NOMO-1 treated with DMSO at 0.1 percent for 48 hours (cell line): ENCODE measurements at regions not wholly inside any gene's neighbourhood (a gene's known extent, or its start where the extent isn't known, plus 50 kb on each side); places are given as distances from the start of the nearest gene placed in this dataset.

Experiments
- DNase-seq: peaks from one replicate; lab custom pipeline; 2025; ENCODE audit not compliant: unreplicated experiment; lab: John Stamatoyannopoulos, UW

GRCh38 chr15:39488516-39488915 is 92.4 kb upstream of the THBS1 start:
- DNase-seq, result no peak

- DNase-seq, result no peak
Observed at GRCh38 chr15:39488961-39489360, 91.9 kb upstream of the THBS1 start.

- no peak for DNase-seq
Observed at GRCh38 chr15:39491115-39491885, 89.6 kb upstream of the THBS1 start.

- DNase-seq, result no peak
Observed at GRCh38 chr15:39491886-39492490, 88.9 kb upstream of the THBS1 start.

GRCh38 chr15:39493424-39494067 is 87.3 kb upstream of the THBS1 start:
- peak; percentile 69 for DNase-seq

- peak; percentile 3 for DNase-seq
Observed at GRCh38 chr15:39494462-39494861, 86.4 kb upstream of the THBS1 start.

- DNase-seq, result no peak
Observed at GRCh38 chr15:39495871-39496840, 84.7 kb upstream of the THBS1 start.

- no peak for DNase-seq
Observed at GRCh38 chr15:39497016-39497758, 83.7 kb upstream of the THBS1 start.

- DNase-seq, result no peak
Observed at GRCh38 chr15:39497759-39498565, 82.9 kb upstream of the THBS1 start.

GRCh38 chr15:39498629-39499028 is 82.2 kb upstream of the THBS1 start:
- no peak for DNase-seq

GRCh38 chr15:39499042-39499441 is 81.8 kb upstream of the THBS1 start:
- DNase-seq, result no peak

- DNase-seq, result no peak
Observed at GRCh38 chr15:39499681-39500080, 81.2 kb upstream of the THBS1 start.

- no peak for DNase-seq
Observed at GRCh38 chr15:39501366-39502081, 79.4 kb upstream of the THBS1 start.

GRCh38 chr15:39502082-39502447 is 78.8 kb upstream of the THBS1 start:
- no peak for DNase-seq

- DNase-seq, result no peak
Observed at GRCh38 chr15:39502611-39503195, 78.2 kb upstream of the THBS1 start.

GRCh38 chr15:39503526-39503925 is 77.4 kb upstream of the THBS1 start:
- no peak for DNase-seq

GRCh38 chr15:39504808-39505207 is 76.1 kb upstream of the THBS1 start:
- DNase-seq, result no peak

GRCh38 chr15:39506146-39506545 is 74.7 kb upstream of the THBS1 start:
- no peak for DNase-seq

- no peak for DNase-seq
Observed at GRCh38 chr15:39508536-39508935, 72.3 kb upstream of the THBS1 start.
